GM10266 (cell line): ENCODE measurements at regions not wholly inside any gene's neighbourhood (a gene's known extent, or its start where the extent isn't known, plus 50 kb on each side); places are given as distances from the start of the nearest gene placed in this dataset.
"Not testable (repeated sequence)": the region's sequence is repeated elsewhere in the genome, so short reads cannot be mapped to it uniquely, and the experiment has no call there.

Experiments
- DNase-seq: peaks from one replicate; pipeline ENCODE4 v3.0.0; 2012; ENCODE audit errors: extremely low spot score
- TF ChIP-seq, protein P1 (sequence below): IDR thresholded peaks from 2 replicates; pipeline ENCODE4 v1.5.1; 2012; ENCODE audit warnings: mild to moderate bottlenecking, low read depth; ENCODE audit not compliant: control insufficient read depth, insufficient read depth; ENCODE audit errors: missing control alignments

DNA sequence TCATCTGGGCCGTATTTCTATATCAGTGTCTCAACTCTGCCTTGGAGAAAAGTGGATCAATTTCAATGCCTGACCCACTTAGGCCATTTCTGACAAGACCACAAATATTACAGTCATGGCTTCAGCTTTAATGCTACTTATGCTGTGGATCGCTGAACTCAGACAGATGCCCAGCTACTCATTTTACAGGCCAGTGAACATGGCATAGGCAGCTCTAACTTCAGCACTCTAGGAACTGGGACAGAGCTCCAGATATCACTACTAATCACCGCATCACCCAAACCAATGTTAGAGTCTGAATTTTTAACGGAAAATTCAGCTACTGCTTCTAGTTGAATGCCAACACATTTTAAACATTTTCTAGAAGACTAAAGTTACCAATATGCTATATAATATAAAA is 809.6 kb upstream of the FRG1 start:
- TF ChIP-seq, protein P1, sequence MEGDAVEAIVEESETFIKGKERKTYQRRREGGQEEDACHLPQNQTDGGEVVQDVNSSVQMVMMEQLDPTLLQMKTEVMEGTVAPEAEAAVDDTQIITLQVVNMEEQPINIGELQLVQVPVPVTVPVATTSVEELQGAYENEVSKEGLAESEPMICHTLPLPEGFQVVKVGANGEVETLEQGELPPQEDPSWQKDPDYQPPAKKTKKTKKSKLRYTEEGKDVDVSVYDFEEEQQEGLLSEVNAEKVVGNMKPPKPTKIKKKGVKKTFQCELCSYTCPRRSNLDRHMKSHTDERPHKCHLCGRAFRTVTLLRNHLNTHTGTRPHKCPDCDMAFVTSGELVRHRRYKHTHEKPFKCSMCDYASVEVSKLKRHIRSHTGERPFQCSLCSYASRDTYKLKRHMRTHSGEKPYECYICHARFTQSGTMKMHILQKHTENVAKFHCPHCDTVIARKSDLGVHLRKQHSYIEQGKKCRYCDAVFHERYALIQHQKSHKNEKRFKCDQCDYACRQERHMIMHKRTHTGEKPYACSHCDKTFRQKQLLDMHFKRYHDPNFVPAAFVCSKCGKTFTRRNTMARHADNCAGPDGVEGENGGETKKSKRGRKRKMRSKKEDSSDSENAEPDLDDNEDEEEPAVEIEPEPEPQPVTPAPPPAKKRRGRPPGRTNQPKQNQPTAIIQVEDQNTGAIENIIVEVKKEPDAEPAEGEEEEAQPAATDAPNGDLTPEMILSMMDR: no peak
- no peak for DNase-seq

- TF ChIP-seq, protein P1: no peak
- DNase-seq: no peak
Measured at GRCh38 chr4:189136462-189136861, 804.2 kb upstream of the FRG1 start.

DNA sequence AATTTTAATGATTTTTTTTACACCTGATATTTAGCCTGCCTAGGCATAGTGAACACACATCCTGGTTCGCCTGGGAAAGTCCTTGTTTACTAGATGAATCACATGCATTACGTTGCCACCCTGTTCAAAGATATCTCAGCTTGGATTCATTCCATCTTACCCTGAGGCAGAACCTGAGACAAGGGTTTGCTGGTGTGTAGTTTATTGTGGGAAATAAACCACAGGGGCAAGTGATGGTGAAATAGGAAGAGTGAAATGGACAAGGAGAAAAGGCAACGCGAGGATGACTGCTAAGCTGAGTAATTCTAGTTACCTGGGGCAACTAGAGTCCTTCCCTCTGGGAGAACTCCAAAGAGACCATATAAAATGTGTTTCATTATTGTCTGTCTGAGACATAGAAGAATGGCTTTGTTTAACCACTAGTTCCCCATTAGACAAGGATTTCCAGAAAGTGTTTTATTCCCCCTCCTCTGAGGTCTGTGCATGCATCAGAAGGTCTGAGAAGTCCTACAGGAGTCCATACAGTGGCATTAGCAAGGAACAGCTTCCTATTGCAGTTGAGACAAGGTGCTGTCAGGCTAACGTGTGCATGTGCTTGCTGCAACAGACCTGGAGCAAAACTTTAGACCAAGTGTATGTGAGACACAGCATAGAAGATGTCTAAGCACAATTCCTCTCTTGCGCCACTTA is 797.3 kb upstream of the FRG1 start:
- TF ChIP-seq, protein P1: no peak
- no peak for DNase-seq

DNA sequence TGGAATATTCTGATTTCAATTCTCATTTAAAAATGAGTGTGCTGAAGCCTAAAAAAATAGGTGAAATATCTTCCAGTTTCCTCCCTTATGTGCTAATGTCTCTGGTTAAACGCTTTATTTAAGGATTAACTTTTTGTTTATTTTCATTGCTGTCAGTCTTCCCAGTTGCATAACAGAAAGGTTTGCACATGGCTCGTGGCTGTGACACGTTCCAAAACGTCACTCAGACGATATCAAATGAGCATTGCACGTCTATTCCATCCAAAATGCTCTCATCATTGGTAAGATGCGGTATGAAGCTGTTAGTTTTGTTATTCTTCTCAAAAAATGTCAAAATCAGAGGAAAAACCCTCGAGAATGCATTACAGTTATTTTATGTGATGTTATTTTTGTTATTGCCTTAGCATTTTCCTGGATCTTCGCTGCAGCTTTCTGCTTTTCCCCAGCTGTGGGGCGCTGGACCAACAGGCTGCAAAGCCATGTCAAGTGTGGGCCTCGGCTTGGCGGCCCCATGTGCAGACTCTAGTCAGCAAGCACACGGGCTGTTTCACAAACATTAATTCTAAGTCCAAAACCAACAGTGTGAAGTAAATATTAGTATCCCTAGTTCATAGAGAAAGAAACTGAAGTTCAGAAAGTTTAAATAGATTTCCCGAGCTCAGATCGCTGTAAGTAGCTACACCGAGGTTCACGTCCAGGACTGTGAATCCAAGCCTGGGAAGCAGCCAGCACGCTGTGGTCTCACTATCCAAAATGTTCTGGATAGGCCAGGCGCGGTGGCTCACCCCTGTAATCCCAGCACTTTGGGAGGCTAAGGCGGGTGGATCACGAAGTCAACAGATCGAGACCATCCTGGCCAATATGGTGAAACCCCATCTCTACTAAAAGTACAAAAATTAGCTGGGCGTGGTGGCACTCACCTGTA is 793.4 kb upstream of the FRG1 start:
- TF ChIP-seq, protein P1: no peak
- no peak for DNase-seq

- DNase-seq: not testable (repeated sequence)
Measured at GRCh38 chr4:189155083-189155482, 785.6 kb upstream of the FRG1 start.

- TF ChIP-seq, protein P1: no peak
- no peak for DNase-seq
Measured at GRCh38 chr4:189162073-189162789, 778.4 kb upstream of the FRG1 start.

DNA sequence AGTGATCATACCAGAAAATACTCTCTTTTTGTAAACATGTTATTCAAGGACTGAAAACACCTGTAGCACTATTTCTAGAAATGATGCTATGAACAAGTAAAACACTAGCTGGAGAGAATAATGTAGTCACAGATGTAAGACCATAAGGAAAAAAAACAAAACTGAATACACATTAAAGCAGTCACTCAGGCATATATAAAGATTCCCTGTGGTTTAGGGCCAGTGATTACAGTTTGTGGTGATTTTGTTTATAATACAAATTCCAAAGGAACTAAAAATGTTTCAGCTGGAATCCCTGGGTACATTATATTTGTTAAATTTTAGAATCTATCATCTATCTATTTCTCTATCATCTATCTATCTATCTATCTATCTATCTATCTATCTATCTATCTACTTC is 777.8 kb upstream of the FRG1 start:
- DNase-seq: no peak
- TF ChIP-seq, protein P1: no peak
